Bone marrow (tissue), 2 donors: ENCODE measurements at regions not wholly inside any gene's neighbourhood (a gene's known extent, or its start where the extent isn't known, plus 50 kb on each side); places are given as distances from the start of the nearest gene placed in this dataset.

Experiments
- DNase-seq, 2 donors: peaks; one replicate each; lab custom pipeline; 2025; lab: John Stamatoyannopoulos, UW

DNA sequence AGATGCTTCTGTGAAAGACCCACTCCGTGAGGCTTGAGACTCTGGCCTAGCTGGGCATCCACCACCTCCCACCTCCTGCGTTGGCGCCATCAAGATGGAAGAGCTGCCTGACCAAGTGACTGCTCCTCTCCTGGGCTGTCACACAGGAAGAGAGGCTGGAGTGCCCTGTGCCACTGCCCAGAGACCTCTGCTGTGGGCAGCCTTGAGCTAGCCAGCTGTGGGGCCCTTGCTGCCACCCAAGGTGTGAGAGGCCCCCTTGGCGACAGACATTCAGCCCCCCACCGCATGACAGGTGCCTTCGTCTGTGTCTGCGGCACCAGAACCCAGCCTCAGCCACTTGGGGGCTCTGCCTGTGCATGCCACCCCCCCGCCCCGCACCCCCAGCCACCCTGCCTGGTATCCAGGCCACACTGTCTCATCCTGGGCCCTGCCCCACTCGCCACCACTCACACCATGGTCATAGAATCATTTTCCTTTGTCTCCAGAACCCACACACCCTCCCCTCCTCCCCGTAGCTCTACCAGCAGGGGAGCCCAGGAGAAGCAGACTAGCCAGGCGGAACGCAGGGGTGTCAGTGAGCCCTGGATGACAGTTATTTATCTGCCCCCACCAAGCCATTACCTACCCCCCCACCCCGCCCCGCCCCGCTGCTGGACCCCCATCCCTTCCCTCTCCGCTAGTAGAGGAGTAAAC lies 120.9 kb upstream of the LHX1 start:
- no peak for DNase-seq

DNA sequence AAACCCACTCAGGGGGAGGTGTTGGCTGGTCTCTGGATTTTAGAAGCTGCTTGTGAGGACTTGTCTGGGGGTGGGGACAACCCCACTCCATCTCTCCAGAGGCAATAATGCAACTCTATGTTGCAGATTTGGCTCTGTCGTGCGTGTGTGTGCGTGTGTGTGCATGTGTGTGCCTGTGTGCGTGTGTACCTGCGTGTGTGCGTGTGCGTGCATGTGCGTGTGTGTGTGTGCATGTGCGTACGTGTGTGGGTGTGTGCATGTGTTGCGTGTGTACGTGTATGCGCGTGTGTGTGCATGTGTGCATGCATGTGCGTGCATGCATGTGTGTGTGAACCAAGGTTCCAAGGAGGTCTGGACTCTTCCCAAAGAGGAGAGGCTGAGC lies 120.4 kb upstream of the LHX1 start:
- DNase-seq, result no peak

DNA sequence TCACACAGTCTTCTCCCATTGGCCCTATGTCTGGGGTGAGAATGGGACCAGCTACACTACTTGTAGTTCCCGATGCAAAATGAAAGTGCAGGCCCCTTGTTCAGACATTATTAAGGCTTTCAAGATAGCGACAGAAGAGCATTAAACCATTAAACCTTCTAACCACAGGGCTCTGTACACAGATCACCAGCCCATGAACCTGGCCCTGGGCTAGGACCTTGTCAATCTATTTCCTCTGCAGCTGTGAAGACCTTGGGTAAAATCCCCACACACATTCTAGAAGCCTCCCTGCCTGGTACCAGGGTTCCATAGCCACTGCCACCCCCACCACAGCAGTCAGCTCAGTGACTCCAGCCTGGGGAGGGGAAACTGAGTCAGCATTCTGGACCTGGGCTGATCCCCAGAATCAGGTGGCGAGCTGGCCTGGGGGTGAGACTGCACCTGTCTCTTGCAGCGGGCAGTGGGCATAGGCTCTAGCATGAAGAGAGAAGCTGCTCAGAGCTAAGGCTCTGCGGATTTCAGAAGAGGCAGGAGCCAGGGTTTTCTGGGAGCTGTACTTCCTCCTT lies 119.7 kb upstream of the LHX1 start:
- DNase-seq, result no peak

DNA sequence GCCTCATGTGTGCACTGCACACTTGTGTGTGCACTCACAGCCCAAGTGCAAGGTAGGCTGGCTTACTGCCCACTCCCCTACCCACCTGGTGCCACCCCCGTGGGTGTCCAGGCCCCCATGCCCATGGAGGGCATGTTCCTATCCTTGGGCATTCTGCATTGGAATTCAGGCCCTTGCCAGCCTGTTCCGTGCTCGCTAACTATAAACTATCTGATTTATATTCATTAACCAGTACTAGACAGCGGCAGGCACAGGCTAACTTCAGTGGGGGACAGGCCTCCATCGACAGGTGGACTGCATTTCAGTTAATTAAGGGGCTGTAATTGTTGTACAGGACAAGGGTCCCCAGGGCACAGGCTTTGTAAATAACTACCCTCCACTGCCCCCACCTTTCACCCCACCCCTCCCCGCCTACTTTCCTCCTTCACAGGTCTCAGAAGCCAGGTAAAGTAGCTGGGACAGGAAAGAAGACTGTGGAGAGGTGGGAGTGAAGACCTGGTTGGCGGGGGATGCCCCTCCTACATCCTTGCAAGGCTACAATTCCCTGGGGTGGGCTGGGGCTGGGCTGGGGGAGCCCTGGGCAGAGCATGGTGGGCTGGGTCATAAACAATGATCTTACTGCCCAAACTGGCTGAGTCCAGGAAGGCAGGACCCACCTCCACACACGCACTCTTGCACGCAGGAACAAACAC lies 119.0 kb upstream of the LHX1 start:
- no peak for DNase-seq

DNA sequence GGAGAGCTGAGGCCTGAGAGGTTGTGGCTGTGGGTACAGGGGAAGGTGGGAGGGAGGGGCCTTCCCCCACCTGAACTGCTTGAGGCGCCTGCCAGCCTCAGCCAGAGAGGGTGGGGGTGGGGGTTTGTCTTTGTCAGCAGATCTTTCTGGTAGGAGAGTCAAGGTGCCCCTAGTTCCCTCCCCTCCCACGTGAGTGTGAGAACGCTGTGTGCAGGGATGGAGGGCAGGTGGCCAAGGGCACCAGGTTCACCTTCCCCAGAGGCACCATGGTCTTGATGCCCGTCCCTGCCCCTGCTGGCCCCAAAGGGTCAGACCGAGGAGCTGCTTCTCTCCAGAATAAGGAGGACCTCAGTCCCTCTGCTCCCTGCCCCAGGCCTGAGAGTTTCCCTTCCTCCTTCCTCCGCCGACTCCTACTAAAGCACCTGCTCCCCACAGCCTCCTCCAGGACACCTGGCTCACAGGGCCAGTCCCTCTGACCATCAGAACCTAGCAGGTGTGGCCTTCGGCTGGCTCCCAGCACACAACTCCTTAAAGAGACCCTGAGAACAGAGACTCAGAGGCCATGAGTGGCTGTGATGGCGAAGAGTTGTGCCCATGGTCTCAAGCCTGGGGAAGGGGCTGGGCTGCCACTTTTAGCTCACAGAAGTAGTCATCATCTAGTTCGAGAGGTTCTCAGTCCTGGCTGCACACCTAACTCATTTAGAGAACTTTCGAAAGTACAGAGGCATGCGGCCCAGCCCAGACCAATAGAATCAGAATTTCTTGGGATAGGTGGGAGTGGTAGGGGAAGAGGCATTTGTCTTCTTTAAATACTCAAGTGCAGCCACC lies 113.2 kb upstream of the LHX1 start:
- no peak for DNase-seq

DNA sequence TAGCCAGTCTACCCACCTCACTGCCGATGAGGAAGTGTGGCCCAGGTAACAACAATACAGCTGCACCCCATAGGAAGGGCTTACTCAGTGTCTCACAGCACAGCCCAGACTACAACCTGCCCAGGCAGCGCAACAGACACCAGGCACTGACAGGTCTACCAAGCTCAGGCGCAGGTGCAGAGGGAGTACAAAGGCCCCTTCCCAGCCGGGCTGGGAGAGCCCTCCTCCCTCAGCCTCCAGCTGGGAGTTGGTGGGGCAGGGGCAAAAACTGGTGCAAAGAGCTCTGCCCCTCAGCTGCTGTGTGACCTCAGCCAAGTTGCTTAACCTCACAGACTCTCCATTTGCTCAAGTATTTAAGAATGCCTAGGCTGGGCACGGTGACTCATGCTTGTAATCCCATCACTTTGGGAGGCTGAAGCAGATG lies 112.6 kb upstream of the LHX1 start:
- DNase-seq, result no peak

DNA sequence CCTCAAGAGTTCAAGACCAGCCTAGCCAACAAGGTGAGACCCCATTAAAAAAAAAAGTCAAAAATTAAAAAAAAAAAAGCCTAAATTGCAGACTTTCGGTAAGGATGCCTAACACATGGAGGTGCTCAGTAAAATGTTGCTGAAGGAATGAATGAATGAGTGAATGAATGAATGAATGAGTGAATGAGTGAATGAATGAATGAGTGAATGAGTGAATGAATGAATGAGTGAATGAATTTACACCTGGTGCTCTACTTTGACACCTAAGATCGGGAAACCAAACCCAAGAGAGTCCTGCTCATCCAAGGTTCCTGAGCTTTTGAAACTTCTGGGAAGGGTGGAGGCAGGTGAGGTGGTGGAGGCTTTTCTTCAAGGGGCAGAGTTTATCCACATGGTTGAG lies 112.2 kb upstream of the LHX1 start:
- DNase-seq, result no peak

DNA sequence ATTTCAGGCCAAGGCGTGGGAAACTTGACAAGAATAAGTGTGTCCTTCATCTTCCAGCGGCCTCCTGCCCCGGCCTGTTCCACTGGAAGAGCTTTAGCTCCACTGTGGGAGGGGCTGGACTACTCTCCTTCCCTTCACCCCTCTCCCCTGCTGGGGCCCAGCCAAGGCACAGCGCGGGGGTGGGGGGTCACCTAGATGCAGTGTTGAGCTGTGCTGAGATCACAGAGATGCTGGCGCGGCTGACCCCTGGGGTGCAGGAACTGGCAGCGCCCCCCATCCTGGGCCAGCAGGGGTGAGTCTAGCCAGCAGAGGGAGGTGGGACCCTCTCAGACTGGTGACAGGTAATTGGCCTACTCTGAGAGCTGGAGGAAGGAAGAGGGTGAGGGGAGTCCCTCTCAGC lies 111.8 kb upstream of the LHX1 start:
- DNase-seq, result no peak

DNA sequence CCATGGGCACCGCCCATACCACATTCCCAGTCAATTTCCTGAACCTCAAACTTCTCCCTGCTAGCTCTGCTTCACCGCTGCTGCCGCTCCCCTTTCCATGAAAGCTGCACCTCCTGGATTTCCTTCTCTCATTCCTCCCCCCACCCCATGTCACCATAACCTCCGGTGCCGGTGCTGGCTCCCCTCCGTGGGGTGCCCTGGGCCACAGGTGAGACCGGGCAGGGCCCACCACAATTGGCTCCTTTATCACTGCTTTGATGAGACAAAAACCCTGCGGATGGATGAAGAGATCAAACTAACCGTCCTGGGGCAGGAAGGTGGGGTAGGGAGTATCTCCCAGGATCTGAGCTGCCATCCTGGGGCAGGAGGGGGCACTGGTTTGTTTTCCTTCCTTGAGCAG lies 111.3 kb upstream of the LHX1 start:
- no peak for DNase-seq

DNA sequence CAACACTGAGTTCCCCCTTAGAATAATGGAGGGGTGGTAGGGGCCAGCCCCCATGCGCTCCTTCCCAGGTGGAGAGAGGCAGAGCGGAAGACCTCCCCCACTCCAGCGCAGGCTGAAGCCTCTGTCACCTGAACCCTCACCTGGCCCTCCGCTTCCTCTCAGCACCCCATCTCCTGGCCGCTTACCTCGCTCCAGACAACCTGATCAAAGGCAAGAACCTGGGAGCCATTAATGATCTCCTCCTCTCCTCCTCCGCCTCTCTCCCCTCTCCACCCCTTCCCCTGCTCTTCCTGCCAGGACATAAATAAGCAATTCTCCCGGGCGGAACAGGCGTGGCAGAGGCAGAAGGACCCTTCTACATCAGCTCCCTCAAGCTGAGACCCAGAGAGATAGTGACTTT lies 110.2 kb upstream of the LHX1 start:
- no peak for DNase-seq

DNA sequence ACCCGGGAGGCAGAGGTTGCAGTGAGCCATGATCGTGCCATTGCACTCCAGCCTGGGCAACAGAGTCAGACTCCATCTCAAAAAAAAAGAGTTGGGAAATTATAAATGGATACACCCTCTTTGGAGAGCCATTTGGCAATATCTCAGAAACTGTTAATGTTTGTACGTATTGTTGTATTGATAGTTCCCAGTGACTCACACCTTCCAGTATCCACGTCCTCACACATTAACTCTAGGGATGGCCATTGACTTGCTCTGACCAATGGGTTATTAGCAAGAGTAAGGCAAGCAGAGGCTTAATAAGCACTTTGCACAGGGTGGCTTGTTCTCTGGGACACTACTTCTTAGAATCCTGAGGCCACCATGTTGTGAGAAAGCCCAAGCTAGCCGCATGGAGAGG lies 107.6 kb upstream of the LHX1 start:
- DNase-seq, result no peak

DNA sequence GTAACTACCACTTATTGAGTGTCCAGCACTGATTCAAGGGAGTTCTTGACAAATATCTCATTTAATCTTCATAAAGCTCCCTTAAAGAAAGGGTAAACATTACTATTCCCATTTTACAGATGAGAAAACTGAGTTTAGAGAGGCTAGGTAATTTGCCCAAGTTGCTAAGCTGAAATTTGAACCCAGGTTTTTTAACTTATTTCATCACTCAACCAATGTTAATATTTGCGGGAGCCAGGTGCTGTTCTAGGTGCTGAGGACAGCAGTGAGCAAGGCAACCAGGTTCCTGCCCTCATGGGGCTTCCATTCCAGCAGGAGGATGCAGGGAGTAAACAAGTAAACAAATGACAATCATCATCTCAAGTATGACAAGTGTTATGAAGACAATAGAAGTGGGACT lies 104.0 kb upstream of the LHX1 start:
- no peak for DNase-seq

DNA sequence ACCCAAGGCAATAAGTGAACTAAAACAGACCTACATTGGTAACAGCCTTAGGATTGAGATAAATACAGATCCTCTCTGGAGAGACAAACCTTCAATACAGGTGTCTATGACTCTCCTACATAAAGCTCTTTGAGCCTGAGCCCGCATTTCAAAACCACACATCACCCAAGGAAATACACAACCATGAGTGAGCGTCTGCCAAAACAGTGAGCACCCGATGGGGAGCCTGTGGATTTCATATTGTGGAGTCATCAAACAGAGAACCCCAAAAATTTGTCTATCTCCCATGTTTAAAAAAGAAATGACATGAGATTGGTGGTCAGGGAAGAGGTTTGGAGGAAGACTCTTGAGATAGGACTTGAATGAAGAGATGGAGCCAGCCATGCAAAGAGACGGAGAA lies 102.2 kb upstream of the LHX1 start:
- DNase-seq, result no peak

DNA sequence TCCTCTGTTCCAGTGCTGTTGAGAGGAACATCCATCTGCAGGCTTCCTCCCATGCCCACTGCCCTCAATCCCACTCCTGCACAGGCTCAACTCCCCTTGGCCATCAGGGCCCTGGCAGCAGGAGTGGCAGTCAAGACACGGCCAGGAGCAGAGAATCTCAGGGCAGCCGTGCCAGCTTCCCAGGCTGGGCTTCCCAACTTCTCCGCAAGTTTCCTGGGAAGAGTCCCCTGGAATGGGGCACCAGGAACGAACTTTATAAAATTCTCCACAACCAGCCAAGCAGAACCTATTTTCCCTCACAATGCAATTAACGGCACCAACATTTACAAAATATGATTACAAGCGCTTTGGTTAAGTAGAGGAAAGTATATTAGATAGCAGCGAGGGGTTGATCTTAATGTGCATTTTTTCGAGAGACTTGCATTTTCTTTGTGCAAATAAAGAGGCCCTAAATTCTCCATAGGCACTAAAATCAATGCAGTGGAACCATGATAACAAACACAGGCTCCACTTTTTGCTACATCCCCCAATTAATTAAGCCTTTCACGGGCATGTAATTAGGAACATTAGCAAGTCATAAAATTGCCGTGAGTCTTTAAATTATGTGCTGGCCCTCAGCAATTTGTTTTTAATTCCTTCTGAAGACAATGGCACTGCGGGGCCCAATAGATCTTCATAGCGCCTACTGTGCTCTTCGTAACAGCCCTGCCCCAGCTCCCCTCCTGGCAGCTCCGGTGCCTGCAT lies 99.9 kb upstream of the LHX1 start:
- no peak for DNase-seq

DNA sequence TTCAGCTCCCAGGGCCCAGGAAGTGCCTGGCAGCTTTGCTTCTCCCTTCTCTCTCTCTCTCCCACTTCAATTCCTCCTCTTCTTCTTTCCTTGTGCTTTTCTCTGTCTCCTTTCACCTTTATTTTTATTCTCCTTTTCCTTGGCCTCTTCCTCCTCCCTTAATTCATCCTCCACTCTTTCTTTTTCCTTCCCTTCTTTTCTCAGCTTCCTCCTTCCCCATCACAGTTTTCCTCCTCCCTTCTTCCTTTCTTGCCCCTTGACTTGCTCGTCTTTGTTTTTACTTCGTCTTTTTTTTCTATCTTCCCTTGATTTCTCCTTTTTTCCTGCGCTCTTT lies 99.4 kb upstream of the LHX1 start:
- no peak for DNase-seq

DNA sequence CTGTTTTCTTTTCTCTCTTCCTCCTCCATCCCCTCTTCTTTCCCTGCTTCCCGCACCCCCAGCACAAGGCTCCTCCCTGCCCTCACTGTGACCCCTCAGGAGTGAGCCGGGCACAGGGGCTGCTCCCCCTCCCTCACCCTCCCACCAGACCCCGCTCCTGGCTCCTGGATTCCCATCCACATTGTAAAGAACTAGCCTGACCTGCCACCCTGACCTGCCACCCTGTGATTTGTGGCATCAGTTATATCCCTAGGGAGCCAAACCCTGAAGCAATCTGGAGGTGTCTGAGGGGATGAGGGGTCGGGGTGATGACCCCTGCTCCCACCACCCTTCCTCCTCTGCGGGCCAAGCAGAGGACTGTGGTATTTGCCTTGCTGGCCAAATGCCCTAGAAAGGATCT lies 98.0 kb upstream of the LHX1 start:
- no peak for DNase-seq

DNA sequence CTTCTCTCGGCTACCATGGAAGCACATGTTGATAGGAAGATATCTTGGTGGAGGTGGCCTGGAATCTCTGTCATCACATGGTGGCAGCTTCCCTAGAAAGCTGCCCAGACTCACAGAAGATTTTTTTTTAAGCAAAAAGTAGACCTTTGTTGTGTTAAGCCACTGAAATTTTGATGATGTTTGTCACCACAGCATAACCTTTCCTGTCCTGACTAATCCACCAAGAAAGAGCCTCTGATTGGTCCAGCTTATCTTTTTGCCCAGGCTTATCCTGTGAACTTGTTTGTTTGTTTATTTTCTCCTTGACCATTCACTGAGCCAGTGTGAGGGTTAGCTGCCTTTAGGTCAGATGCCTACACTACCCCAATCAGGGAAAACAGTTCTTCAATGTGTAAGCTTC lies 96.5 kb upstream of the LHX1 start:
- DNase-seq, result no peak

DNA sequence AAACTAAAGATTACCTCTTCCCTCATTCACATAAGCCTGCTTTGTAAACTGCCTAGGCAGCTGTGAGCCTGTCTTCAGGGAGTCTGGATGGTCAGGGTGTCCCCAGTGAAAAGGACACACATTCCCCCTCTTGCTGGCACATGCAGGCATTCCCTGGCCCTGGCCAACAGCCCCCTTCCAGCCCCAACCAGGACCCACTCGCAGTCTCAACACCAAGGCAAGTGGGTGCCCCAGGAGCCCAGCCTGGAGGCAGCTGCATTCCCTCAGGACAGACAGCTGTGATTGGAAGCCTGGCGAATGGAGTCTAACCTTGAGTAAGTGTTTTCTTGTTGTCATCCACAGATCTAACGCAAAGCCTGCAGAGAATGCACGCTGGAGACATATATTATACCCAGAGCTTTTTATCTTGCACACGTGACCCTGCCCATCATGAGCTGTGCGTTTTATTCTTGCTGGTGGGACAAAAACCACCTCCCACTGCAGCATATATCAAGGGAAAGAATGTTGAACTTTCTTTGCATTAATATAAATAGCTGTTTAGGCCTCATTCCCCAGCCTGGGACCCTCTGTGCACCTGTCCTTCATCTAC lies 95.0 kb upstream of the LHX1 start:
- DNase-seq, result no peak

DNA sequence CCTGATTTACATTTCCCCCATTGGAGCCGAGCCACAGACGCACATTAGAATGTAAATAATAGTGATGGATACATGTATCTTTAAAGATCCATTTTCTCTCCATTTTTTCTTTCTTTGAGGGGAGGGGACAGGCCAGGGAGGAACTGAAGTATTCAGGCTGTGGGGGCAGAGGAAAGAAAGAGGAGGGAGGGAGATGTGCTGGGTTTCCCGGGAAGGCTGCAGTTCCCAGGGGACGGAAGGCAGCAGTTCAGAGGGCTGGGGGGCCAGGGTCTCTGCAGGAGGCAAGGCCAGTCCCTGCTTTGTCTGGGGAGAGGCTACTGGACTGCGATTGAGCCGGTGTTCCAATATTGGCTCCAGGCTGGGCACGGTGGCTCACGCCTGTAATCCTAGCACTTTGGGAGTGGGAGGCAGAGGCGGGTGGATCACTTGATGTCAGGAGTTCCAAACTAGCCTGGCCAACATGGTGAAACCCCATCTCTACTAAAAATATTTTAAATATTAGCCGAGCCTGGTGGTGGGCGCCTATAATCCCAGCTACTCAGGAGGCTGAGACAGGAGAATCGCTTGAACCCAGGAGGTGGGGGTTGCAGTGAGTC lies 94.2 kb upstream of the LHX1 start:
- no peak for DNase-seq

DNA sequence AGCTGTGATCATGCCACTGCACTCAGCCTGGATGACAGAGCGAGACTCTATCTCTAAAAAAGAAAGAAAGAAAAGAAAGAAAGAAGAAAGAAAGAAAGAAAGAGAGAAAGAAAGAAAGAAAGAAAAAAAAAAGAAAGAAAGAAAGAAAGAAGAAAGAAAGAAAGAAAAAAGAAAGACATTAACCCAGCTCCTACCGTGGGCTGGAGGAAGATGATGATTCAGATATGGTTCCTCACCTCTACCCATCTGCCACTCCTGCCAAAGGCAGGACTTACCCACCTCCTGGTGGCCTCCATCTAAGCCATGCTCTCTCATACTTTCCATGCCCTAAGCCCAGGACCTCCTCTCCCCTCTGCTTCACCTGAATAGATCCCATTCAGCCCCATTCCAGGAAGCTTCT lies 93.3 kb upstream of the LHX1 start:
- no peak for DNase-seq

DNA sequence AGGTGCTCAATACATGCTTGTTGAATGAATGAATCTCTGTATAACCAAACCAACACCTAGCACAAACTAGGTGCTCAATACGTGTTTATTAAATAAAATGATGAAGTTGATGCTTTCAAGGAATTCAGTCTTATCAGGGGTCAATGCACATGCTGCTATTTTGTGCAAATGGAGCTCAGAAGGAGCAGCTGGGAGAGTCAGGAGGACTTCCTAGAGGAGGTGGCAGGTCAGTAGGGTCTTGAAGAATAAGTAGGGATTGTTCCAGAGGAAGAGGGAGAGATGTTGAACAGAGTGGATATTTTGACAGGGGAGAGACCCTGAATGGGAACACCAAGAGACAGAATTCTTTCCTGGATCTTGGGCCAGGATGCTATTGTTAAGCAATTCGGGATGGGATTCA lies 92.7 kb upstream of the LHX1 start:
- DNase-seq, result no peak

DNA sequence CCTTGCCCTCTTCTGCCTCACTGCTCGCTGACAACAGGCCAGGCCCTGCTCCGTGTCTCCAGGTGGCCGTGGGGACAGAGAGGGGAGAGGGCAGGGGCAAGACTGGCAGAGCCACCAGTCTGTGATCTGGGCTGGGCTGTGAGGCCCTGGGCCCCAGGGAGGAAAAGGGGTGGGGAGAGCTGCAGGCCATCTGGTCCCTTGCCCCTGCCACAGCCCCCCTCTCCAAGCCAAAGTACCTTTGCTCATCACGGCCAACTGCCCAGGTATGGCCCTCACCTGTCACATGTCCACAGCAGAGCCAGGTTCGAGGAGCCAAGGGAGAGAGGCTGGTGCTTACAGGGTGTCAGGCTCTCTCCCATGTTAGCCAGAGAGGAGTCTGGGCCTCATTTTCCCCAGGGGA lies 91.4 kb upstream of the LHX1 start:
- DNase-seq, result no peak
